A549 (cell line): ENCODE measurements at regions not wholly inside any gene's neighbourhood (a gene's known extent, or its start where the extent isn't known, plus 50 kb on each side); places are given as distances from the start of the nearest gene placed in this dataset.

Experiments used
- ATAC-seq, 2 experiments: fragments of 200-7000 bp in 1 of 2; fragments of >200 bp in 1 of 2; cut with Nextera tagmentation in 1 of 2; cut with Tn5 transposase in 1 of 2; 3 replicates each; pipeline versions ENCODE4 v1.8.0 to v1.9.1; 2018 to 2020; ENCODE audit warnings: mild to moderate bottlenecking in 1 of 2, moderate library complexity in 1 of 2
- CTCF ChIA-PET: fragments of 300-600 bp; sonication (Branson Sonifier 250); formaldehyde crosslinking; extraction: SDS; loops from one replicate; lab custom pipeline; 2021; ENCODE audit warnings: antibody characterized with exemption, inconsistent platforms; lab: Yijun Ruan, JAX
- POLR2A ChIA-PET: fragments of 350-600 bp; formaldehyde crosslinking; extraction: SDS; loops from one replicate; lab custom pipeline; 2021; ENCODE audit warnings: antibody characterized with exemption, inconsistent platforms; lab: Yijun Ruan, JAX
- DNase-seq, 2 experiments: peaks; one replicate each; pipeline versions ENCODE4 v3.0.0 to v3.0.0-alpha.2; 2011 to 2016; ENCODE audit warnings: low read depth in 1 of 2, low spot score in 1 of 2
- FAIRE-seq: peaks from 2 replicates; lab custom pipeline; 2011; peaks lifted over from hg19 to GRCh38; lab: Jason Lieb, UNC
- H3K27ac ChIP-seq, 2 experiments: fragments of >200 bp; sonication (Bioruptor Twin); formaldehyde crosslinking; 3 replicates each; pipeline ENCODE4 v1.5.1; 2016 to 2017
- H3K4me1 ChIP-seq: fragments of >200 bp; sonication (Bioruptor Twin); formaldehyde crosslinking; 3 replicates; pipeline ENCODE4 v1.6.1; 2016
- H3K4me2 ChIP-seq: fragments of >200 bp; sonication (Bioruptor Twin); formaldehyde crosslinking; 3 replicates; pipeline ENCODE4 v1.6.1; 2016
- H3K4me3 ChIP-seq: fragments of >200 bp; sonication (Bioruptor Twin); formaldehyde crosslinking; 3 replicates; pipeline ENCODE4 v1.5.1; 2016
- H3K9me3 ChIP-seq: fragments of >200 bp; sonication (Bioruptor Twin); formaldehyde crosslinking; 3 replicates; pipeline ENCODE4 v1.6.1; 2016
- BHLHE40 ChIP-seq: IDR thresholded peaks from 2 replicates; pipeline ENCODE4 v1.6.1; 2012; ENCODE audit warnings: low read depth, low read length, inconsistent platforms
- CBX2 ChIP-seq: fragments of 200-600 bp; sonication (generic); IDR thresholded peaks from 2 replicates; pipeline ENCODE4 v1.6.1; 2016; ENCODE audit warnings: low read depth, mild to moderate bottlenecking, borderline replicate concordance
- CBX8 ChIP-seq: fragments of 200-600 bp; sonication (generic); IDR thresholded peaks from 2 replicates; pipeline ENCODE4 v1.6.1; 2016
- CEBPB ChIP-seq, 2 experiments: fragments of >200 bp in 1 of 2; sonication (Bioruptor Twin) in 1 of 2; formaldehyde crosslinking in 1 of 2; IDR thresholded peaks; 2 replicates each; pipeline ENCODE4 v1.6.1; 2012 to 2016
- CHD2 ChIP-seq: fragments of 150-350 bp; IDR thresholded peaks from 2 replicates; pipeline ENCODE4 v1.6.1; 2014; ENCODE audit warnings: low read length; ENCODE audit not compliant: partially characterized antibody
- CHD4 ChIP-seq: fragments of 200-600 bp; sonication (generic); IDR thresholded peaks from 2 replicates; pipeline ENCODE4 v1.6.1; 2016; ENCODE audit warnings: antibody characterized with exemption, mild to moderate bottlenecking, borderline replicate concordance
- ELK1 ChIP-seq: fragments of 150-350 bp; IDR thresholded peaks from 2 replicates; pipeline ENCODE4 v1.6.1; 2014; ENCODE audit warnings: low read depth, mild to moderate bottlenecking, low read length
- ESRRA ChIP-seq: fragments of 150-350 bp; IDR thresholded peaks from 2 replicates; pipeline ENCODE4 v1.6.1; 2014; ENCODE audit warnings: mild to moderate bottlenecking, low read length, borderline replicate concordance
- FOSL2 ChIP-seq, 2 experiments: fragments of 450-650 bp in 1 of 2; fragments of >200 bp in 1 of 2; sonication (Bioruptor Twin) in 1 of 2; formaldehyde crosslinking; IDR thresholded peaks; 2 replicates each; pipeline versions ENCODE4 v1.5.0 to v1.6.1; 2016 to 2020; ENCODE audit warnings: mild to moderate bottlenecking in 1 of 2, moderate library complexity in 1 of 2
- FOXS1 ChIP-seq: fragments of 250-450 bp; sonication (Bioruptor Pico); IDR thresholded peaks from 2 replicates; pipeline ENCODE4 v1.5.0; 2020; ENCODE audit warnings: mild to moderate bottlenecking, moderate library complexity
- HOXA7 ChIP-seq: fragments of 250-450 bp; sonication (Bioruptor Pico); IDR thresholded peaks from 2 replicates; pipeline ENCODE4 v1.5.0; 2020; ENCODE audit warnings: mild to moderate bottlenecking, moderate library complexity
- MAFK ChIP-seq: fragments of 450-650 bp; IDR thresholded peaks from 2 replicates; pipeline ENCODE4 v1.6.1; 2014; ENCODE audit not compliant: partially characterized antibody
- MYC ChIP-seq: IDR thresholded peaks from 2 replicates; pipeline ENCODE4 v1.6.1; 2012; ENCODE audit warnings: mild to moderate bottlenecking, inconsistent platforms, low read length, improper control_type of control experiment, borderline replicate concordance
- RAD21 ChIP-seq, 2 experiments: fragments of >200 bp in 1 of 2; sonication (Bioruptor Twin) in 1 of 2; formaldehyde crosslinking in 1 of 2; IDR thresholded peaks in 1 of 2; conservative IDR thresholded peaks in 1 of 2; 2 replicates in 1 of 2; 3 replicates in 1 of 2; pipeline ENCODE4 v1.6.1; 2012 to 2018; ENCODE audit warnings: inconsistent platforms in 1 of 2
- RCOR1 ChIP-seq: fragments of 150-350 bp; IDR thresholded peaks from 2 replicates; pipeline ENCODE4 v1.6.1; 2014; ENCODE audit warnings: antibody characterized with exemption, low read length, low read depth
- TFCP2L1 ChIP-seq: fragments of 250-450 bp; sonication (Bioruptor Pico); IDR thresholded peaks from 2 replicates; pipeline ENCODE4 v1.5.0; 2021; ENCODE audit warnings: mild to moderate bottlenecking
- TP53 ChIP-seq: fragments of 250-450 bp; sonication (Bioruptor Pico); IDR thresholded peaks from 2 replicates; pipeline ENCODE4 v1.5.0; 2021; ENCODE audit warnings: mild to moderate bottlenecking, moderate library complexity
- USF2 ChIP-seq: fragments of 450-650 bp; IDR thresholded peaks from 2 replicates; pipeline ENCODE4 v1.6.1; 2014; ENCODE audit warnings: antibody characterized with exemption
- ZC3H11A ChIP-seq: fragments of 450-650 bp; IDR thresholded peaks from 2 replicates; pipeline ENCODE4 v1.6.1; 2014; ENCODE audit warnings: antibody characterized with exemption, mild to moderate bottlenecking
- ZNF302 ChIP-seq: fragments of 250-450 bp; sonication (Bioruptor Pico); IDR thresholded peaks from 2 replicates; pipeline ENCODE4 v1.9.0; 2021; ENCODE audit warnings: inconsistent platforms, mild to moderate bottlenecking, moderate library complexity
- WGBS: methylation state at CpG from one replicate; pipeline ENCODE4 v1.1.6; 2017; ENCODE audit errors: missing lambda C conversion rate; 5-methylcytosine and 5-hydroxymethylcytosine counted together

GRCh38 chr11:104776501-104777170 is 121.6 kb downstream of the CASP12 start:
- no peak for TF ChIP-seq ZC3H11A
- TF ChIP-seq HOXA7 (CRISPR knock-in tag): no peak
- TF ChIP-seq TFCP2L1: no peak
- no peak for TF ChIP-seq FOXS1 (CRISPR knock-in tag)
- TF ChIP-seq CBX8: no peak
- no peak for TF ChIP-seq MAFK
- TF ChIP-seq USF2: no peak
- no peak for TF ChIP-seq BHLHE40
- TF ChIP-seq TP53 (CRISPR knock-in tag): no peak
- TF ChIP-seq RCOR1: no peak
- no peak for TF ChIP-seq ELK1
- no peak for TF ChIP-seq ESRRA
- TF ChIP-seq CHD2: no peak
- no peak for TF ChIP-seq RAD21 (conservative IDR thresholded peaks at IDR 0.05 in 1 of 2, IDR thresholded peaks at IDR 0.05 in 1 of 2)
- TF ChIP-seq ZNF302 (CRISPR knock-in tag): no peak
- no peak for TF ChIP-seq CHD4
- Histone ChIP-seq H3K9me3 (no peaks in the 10 kb centered on the region), H3K4me3 (no peak overlapping the region), H3K4me2 (no peak overlapping the region), H3K27ac (no peak overlapping the region), H3K4me1 (peaks cover 3% of the 10 kb centered on the region; the same call in 1 of the 3 replicates)
- ChIA-PET POLR2A (no interaction called here), CTCF (no interaction called here)
- DNase-seq (no peak), ATAC-seq (no peak), FAIRE-seq (no peak)
- WGBS: 46% methylated on average over 3 of the region's 3 CpGs

DNA sequence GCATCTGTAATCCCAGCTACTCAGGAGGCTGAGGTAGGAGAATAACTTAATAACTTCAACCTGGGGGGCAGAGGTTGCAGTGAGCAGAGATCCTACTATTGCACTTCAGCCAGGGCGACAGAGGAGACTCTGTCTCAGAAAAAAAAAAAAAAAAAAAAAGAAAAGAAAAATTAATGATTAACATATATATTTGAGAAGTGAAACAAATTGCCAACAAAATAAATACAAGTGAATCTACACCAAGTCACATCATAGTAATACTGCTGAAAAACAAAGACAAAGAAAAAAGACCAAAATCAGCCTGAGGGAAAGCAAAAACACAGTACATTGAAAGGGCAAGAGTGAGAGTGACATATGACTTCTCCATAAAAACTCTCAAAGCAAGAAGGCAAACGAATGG is 123.7 kb downstream of the CASP12 start:
- Histone ChIP-seq H3K4me3 (no peak overlapping the region), H3K27ac (no peak overlapping the region), H3K9me3 (no peaks in the 10 kb centered on the region), H3K4me2 (no peak overlapping the region)
- FAIRE-seq (no peak), DNase-seq (no peak)
- ChIA-PET CTCF (no interaction called here), POLR2A (no interaction called here)
- no peak for TF ChIP-seq CEBPB (IDR thresholded peaks at IDR 0.05)
- no peak for TF ChIP-seq MYC
- TF ChIP-seq CBX2: no peak
- TF ChIP-seq ZC3H11A: no peak
- no peak for TF ChIP-seq USF2
- TF ChIP-seq, all 56 proteins: peak for 0
- no peak for ATAC-seq
- peaks cover 3% of the 10 kb centered on the region; the same call in 1 of the 3 replicates for H3K4me1 ChIP-seq
- 25% methylated on average over 2 of the region's 2 CpGs for WGBS

GRCh38 chr11:104772806-104773241 is 125.4 kb downstream of the CASP12 start:
- 37% methylated on average over 6 of the region's 6 CpGs for whole genome bisulfite sequencing
- TF ChIP-seq CHD2: no peak
- TF ChIP-seq FOSL2 (IDR thresholded peaks at IDR 0.05): no peak
- peak; percentile 33; the same call in 1 of the 2 replicates for TF ChIP-seq FOSL2 (CRISPR knock-in tag; IDR thresholded peaks at IDR 0.05)
- DNase-seq (peak; percentile 3 to 21), FAIRE-seq (no peak), ATAC-seq (peak; percentile 38 to 83; a peak in 3 of 6 replicates)
- no peak overlapping the region for H3K4me2 ChIP-seq
- CTCF ChIA-PET: no interaction called here
- POLR2A ChIA-PET: no interaction called here
- peaks cover 3% of the 10 kb centered on the region; the same call in 1 of the 3 replicates for H3K4me1 ChIP-seq
- no peak overlapping the region for H3K4me3 ChIP-seq
- no peak overlapping the region for H3K27ac ChIP-seq
- no peaks in the 10 kb centered on the region for H3K9me3 ChIP-seq
